NT2/D1 (cell line): ENCODE measurements at regions not wholly inside any gene's neighbourhood (a gene's known extent, or its start where the extent isn't known, plus 50 kb on each side); places are given as distances from the start of the nearest gene placed in this dataset.

ENCODE experiments used
- DNase-seq: peaks from one replicate; pipeline ENCODE4 v3.0.0-alpha.2; 2011; ENCODE audit warnings: low read depth, low spot score
- H3K27me3 ChIP-seq: 2 replicates; pipeline ENCODE4 v1.6.0; 2011; ENCODE audit warnings: mild to moderate bottlenecking; ENCODE audit not compliant: insufficient read length, insufficient read depth
- H3K36me3 ChIP-seq: 2 replicates; pipeline ENCODE4 v1.6.1; 2011; ENCODE audit warnings: mild to moderate bottlenecking, low read length, mixed read lengths; ENCODE audit not compliant: insufficient read depth, insufficient read length
- H3K4me1 ChIP-seq: 2 replicates; pipeline ENCODE4 v1.5.1; 2011; ENCODE audit not compliant: insufficient read depth, insufficient read length
- H3K4me3 ChIP-seq: 2 replicates; pipeline ENCODE4 v1.5.1; 2011; ENCODE audit warnings: low read depth; ENCODE audit not compliant: insufficient read length
- H3K9ac ChIP-seq: 2 replicates; pipeline ENCODE4 v1.6.0; 2011; ENCODE audit warnings: low read depth; ENCODE audit not compliant: insufficient read length
- H3K9me3 ChIP-seq: 2 replicates; pipeline ENCODE4 v1.5.1; 2011; ENCODE audit warnings: mild to moderate bottlenecking, low read length; ENCODE audit not compliant: insufficient read depth
- SUZ12 ChIP-seq: IDR thresholded peaks from 2 replicates; pipeline ENCODE4 v1.6.1; 2011; ENCODE audit not compliant: insufficient read length, insufficient read depth; ENCODE audit errors: extremely low read depth
- YY1 ChIP-seq: IDR thresholded peaks from 2 replicates; pipeline ENCODE4 v1.6.1; 2011; ENCODE audit not compliant: insufficient read length, insufficient read depth
- ZNF274 ChIP-seq: IDR thresholded peaks from 2 replicates; pipeline ENCODE4 v1.6.1; 2011; ENCODE audit warnings: mild to moderate bottlenecking, low read depth, low read length

DNA sequence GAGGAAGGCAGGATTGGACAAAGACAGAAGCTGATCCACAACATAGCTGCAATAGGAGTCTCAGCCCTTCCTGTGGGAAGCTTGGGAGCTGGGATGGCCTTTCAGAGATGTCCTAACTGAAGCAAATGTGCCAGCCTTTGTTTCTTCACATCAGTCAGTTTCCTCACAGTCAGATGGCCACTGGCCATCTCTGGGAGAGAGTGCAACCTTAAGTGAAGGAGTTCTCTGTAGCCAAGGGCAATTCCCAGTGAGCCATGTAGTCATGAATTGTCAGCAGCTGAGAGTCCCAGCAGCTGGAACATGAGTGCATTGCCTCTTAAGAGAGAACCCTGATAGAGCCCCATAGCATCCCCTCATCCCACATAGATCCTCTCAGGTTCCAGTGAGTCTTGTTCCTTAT is 89.1 kb upstream of the LIFR start:
- H3K36me3 ChIP-seq, result no peaks in the 10 kb centered on the region
- H3K27me3 ChIP-seq, result no peaks in the 10 kb centered on the region
- no peak for DNase-seq
- no peaks in the 10 kb centered on the region for H3K4me1 ChIP-seq
- TF ChIP-seq ZNF274, result no peak
- no peak for TF ChIP-seq YY1
- TF ChIP-seq SUZ12, result no peak
- no peaks in the 10 kb centered on the region for H3K9me3 ChIP-seq
- no peak overlapping the region for H3K9ac ChIP-seq
- no peak overlapping the region for H3K4me3 ChIP-seq

DNA sequence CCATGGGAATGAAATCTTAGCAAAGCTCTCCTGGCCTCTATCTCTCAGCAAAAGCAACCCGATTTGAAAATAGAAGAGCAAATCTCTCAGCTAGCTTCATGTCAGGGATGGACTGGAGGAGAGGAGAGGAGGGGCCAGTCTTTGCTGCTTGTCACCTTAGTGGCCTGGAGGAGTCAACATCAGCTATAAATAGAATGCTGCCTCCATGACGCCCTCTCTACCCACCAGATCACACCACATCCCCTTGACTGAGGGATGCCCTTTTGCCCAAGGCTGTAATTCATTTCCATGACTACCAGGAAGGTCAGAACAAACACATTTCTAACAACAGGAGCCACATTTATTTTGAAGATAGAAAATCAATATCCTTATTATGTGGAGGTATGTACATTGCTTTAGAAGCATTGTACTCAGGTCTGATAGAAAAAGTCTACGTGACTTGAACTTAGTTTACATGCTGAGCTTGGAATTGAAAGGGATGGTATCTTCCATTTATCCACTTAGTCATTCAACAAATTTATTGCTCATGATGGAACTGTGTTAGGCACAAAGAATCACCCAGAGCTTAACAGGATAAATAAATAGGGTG is 92.4 kb upstream of the LIFR start:
- no peaks in the 10 kb centered on the region for H3K9me3 ChIP-seq
- H3K4me3 ChIP-seq, result no peak overlapping the region
- H3K36me3 ChIP-seq, result no peaks in the 10 kb centered on the region
- TF ChIP-seq YY1 (no peak), ZNF274 (no peak), SUZ12 (no peak)
- no peak for DNase-seq
- H3K4me1 ChIP-seq, result no peaks in the 10 kb centered on the region
- H3K27me3 ChIP-seq, result no peaks in the 10 kb centered on the region
- no peak overlapping the region for H3K9ac ChIP-seq

DNA sequence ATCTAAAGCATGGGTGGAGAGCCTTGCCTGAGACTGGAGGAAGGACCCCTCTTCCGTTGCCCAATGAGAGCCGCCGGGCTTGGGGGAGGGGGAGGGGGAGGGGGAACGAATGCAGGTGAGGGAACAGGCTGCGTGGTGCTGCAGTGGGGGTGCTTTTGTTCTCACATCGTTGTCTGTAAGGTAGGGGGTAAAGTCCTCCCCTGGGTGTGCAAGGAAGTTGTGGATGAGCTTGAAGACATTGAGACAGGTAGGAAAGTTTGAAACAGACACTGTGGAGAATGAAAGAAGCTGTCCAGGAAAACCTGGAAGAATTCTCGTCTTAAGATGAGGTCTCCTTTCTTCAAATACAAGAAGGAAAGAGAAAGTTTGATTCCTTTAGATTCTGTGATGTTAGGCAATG is 94.1 kb upstream of the LIFR start:
- no peak overlapping the region for H3K9ac ChIP-seq
- no peak overlapping the region for H3K4me3 ChIP-seq
- H3K36me3 ChIP-seq, result no peaks in the 10 kb centered on the region
- no peaks in the 10 kb centered on the region for H3K9me3 ChIP-seq
- no peaks in the 10 kb centered on the region for H3K27me3 ChIP-seq
- H3K4me1 ChIP-seq, result no peaks in the 10 kb centered on the region
- TF ChIP-seq SUZ12 (no peak), ZNF274 (no peak), YY1 (no peak)
- DNase-seq, result no peak

- Histone ChIP-seq H3K9me3 (no peaks in the 10 kb centered on the region), H3K36me3 (no peaks in the 10 kb centered on the region), H3K9ac (no peak overlapping the region), H3K4me1 (no peaks in the 10 kb centered on the region), H3K27me3 (no peaks in the 10 kb centered on the region), H3K4me3 (no peak overlapping the region)
- TF ChIP-seq SUZ12, result no peak
- no peak for TF ChIP-seq YY1
- TF ChIP-seq ZNF274, result no peak
- DNase-seq, result no peak
Measured at GRCh38 chr5:38650946-38651345, 94.5 kb upstream of the LIFR start.

DNA sequence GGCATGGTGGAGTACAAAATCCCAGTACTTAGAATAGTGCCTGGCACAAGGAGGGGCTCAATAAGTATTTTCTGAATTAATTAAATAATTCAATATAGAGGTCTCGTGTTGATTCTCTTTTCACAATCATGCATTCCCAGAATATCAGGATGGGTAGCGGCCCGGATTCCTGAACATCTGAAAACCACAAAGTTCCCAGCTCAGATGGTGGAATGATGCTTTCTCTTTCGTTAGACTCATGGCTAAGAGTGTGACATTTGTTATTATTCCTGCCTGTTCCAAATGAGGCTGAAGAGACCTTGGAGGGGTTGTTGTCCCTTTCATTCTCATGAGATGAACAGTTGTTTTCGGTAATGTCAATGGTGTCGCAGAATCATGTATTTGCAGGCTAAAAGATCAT is 95.4 kb upstream of the LIFR start:
- Histone ChIP-seq H3K9ac (no peak overlapping the region), H3K9me3 (no peaks in the 10 kb centered on the region), H3K4me1 (no peaks in the 10 kb centered on the region), H3K36me3 (no peaks in the 10 kb centered on the region), H3K27me3 (no peaks in the 10 kb centered on the region), H3K4me3 (no peak overlapping the region)
- no peak for DNase-seq
- no peak for TF ChIP-seq YY1
- TF ChIP-seq ZNF274, result no peak
- no peak for TF ChIP-seq SUZ12

- Histone ChIP-seq H3K9ac (no peak overlapping the region), H3K9me3 (no peaks in the 10 kb centered on the region), H3K4me1 (no peaks in the 10 kb centered on the region), H3K27me3 (no peaks in the 10 kb centered on the region), H3K4me3 (no peak overlapping the region), H3K36me3 (no peaks in the 10 kb centered on the region)
- DNase-seq, result no peak
- no peak for TF ChIP-seq SUZ12
Measured at GRCh38 chr5:38653389-38653788, 96.9 kb upstream of the LIFR start.

- Histone ChIP-seq H3K9me3 (no peaks in the 10 kb centered on the region), H3K36me3 (no peaks in the 10 kb centered on the region), H3K9ac (no peak overlapping the region), H3K27me3 (no peaks in the 10 kb centered on the region), H3K4me1 (no peaks in the 10 kb centered on the region), H3K4me3 (no peak overlapping the region)
- TF ChIP-seq ZNF274 (no peak), YY1 (no peak), SUZ12 (no peak)
- no peak for DNase-seq
Measured at GRCh38 chr5:38655691-38656090, 99.2 kb upstream of the LIFR start.

DNA sequence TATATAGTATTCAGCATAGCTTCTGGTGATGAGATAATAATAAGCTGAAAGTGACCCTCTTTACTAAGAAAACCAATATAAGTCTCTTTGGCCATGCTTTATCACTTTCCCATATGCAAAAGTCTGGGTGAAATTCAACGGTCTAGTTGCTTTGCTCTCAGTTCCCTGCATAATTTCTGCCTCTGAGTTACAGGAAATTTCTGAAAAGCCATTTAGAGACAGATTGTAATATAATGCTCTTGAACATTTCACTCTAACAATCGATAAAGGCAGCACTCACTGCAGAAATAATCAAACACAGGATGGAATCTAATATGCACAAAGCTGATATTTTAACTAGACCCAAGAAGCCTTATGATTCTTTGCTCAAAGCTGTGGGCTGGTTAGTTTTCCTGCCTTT is 100.1 kb upstream of the LIFR start:
- Histone ChIP-seq H3K9ac (no peak overlapping the region), H3K27me3 (no peaks in the 10 kb centered on the region), H3K9me3 (no peaks in the 10 kb centered on the region), H3K36me3 (no peaks in the 10 kb centered on the region), H3K4me3 (no peak overlapping the region), H3K4me1 (no peaks in the 10 kb centered on the region)
- TF ChIP-seq ZNF274 (no peak), SUZ12 (no peak), YY1 (no peak)
- DNase-seq, result no peak
